Astrocyte (in vitro differentiated cells and primary cell): ENCODE measurements at regions not wholly inside any gene's neighbourhood (a gene's known extent, or its start where the extent isn't known, plus 50 kb on each side); places are given as distances from the start of the nearest gene placed in this dataset.

Source experiments
- DNase-seq: peaks from one replicate; pipeline ENCODE4 v3.0.0-alpha.2; 2010; ENCODE audit warnings: low read depth
- FAIRE-seq: peaks from 2 replicates; lab custom pipeline; 2011; peaks lifted over from hg19 to GRCh38; lab: Jason Lieb, UNC
- H2AFZ ChIP-seq: 2 replicates; pipeline ENCODE4 v1.6.0; 2012; ENCODE audit warnings: low read depth, low read length, inconsistent platforms
- H3K27ac ChIP-seq: 2 replicates; pipeline ENCODE4 v1.5.1; 2011; ENCODE audit warnings: low read depth, low read length, inconsistent platforms
- H3K27me3 ChIP-seq: 2 replicates; pipeline ENCODE4 v1.6.0; 2011; ENCODE audit warnings: low read length, inconsistent platforms; ENCODE audit not compliant: insufficient read depth
- H3K36me3 ChIP-seq: 2 replicates; pipeline ENCODE4 v1.5.1; 2011; ENCODE audit warnings: low read length, inconsistent platforms; ENCODE audit not compliant: insufficient read depth
- H3K4me1 ChIP-seq: 2 replicates; pipeline ENCODE4 v1.5.1; 2011; ENCODE audit warnings: low read length, inconsistent platforms; ENCODE audit not compliant: insufficient read depth
- H3K4me2 ChIP-seq: 2 replicates; pipeline ENCODE4 v1.6.0; 2012; ENCODE audit warnings: low read length, inconsistent platforms
- H3K4me3 ChIP-seq: 2 replicates; pipeline ENCODE4 v1.5.1; 2011; ENCODE audit warnings: low read depth, mild to moderate bottlenecking, low read length, inconsistent platforms; ENCODE audit not compliant: insufficient read depth
- H3K79me2 ChIP-seq: 2 replicates; pipeline ENCODE4 v1.6.0; 2012; ENCODE audit warnings: mild to moderate bottlenecking, low read length, inconsistent platforms; ENCODE audit not compliant: insufficient read depth
- H3K9ac ChIP-seq: 2 replicates; pipeline ENCODE4 v1.6.0; 2012; ENCODE audit warnings: mild to moderate bottlenecking, low read length, inconsistent platforms
- H3K9me3 ChIP-seq: 2 replicates; pipeline ENCODE4 v1.5.1; 2012; ENCODE audit warnings: low read depth, mild to moderate bottlenecking, low read length, inconsistent platforms; ENCODE audit not compliant: insufficient read depth
- H4K20me1 ChIP-seq: 2 replicates; pipeline ENCODE4 v1.6.0; 2012; ENCODE audit warnings: low read length, inconsistent platforms; ENCODE audit not compliant: insufficient read depth
- H3K27ac Mint-ChIP-seq: one replicate; pipeline ENCODE4 v1.8.0; 2021; ENCODE audit warnings: mild to moderate bottlenecking, mixed read lengths; ENCODE audit not compliant: unreplicated experiment
- H3K27me3 Mint-ChIP-seq: one replicate; pipeline ENCODE4 v1.8.0; 2021; ENCODE audit warnings: low read depth, mixed read lengths; ENCODE audit not compliant: unreplicated experiment
- H3K36me3 Mint-ChIP-seq: one replicate; pipeline ENCODE4 v1.8.0; 2021; ENCODE audit warnings: low read depth, mixed read lengths; ENCODE audit not compliant: unreplicated experiment
- H3K4me1 Mint-ChIP-seq: one replicate; pipeline ENCODE4 v1.8.0; 2021; ENCODE audit warnings: low read depth, mixed read lengths; ENCODE audit not compliant: unreplicated experiment
- H3K4me3 Mint-ChIP-seq: one replicate; pipeline ENCODE4 v1.8.0; 2021; ENCODE audit warnings: mild to moderate bottlenecking, moderate library complexity, mixed read lengths; ENCODE audit not compliant: unreplicated experiment
- H3K9me3 Mint-ChIP-seq: one replicate; pipeline ENCODE4 v1.8.0; 2021; ENCODE audit warnings: mild to moderate bottlenecking, mixed read lengths; ENCODE audit not compliant: unreplicated experiment
- EZH2 ChIP-seq: IDR thresholded peaks from 2 replicates; pipeline ENCODE4 v1.6.1; 2012; ENCODE audit warnings: mild to moderate bottlenecking, low read length, inconsistent platforms; ENCODE audit not compliant: insufficient read depth
- TF ChIP-seq, protein P1 (sequence below): IDR thresholded peaks from 2 replicates; pipeline ENCODE4 v1.5.1; 2011; ENCODE audit warnings: low read depth, mild to moderate bottlenecking, inconsistent platforms, low read length, moderate library complexity; ENCODE audit not compliant: insufficient read depth

DNA sequence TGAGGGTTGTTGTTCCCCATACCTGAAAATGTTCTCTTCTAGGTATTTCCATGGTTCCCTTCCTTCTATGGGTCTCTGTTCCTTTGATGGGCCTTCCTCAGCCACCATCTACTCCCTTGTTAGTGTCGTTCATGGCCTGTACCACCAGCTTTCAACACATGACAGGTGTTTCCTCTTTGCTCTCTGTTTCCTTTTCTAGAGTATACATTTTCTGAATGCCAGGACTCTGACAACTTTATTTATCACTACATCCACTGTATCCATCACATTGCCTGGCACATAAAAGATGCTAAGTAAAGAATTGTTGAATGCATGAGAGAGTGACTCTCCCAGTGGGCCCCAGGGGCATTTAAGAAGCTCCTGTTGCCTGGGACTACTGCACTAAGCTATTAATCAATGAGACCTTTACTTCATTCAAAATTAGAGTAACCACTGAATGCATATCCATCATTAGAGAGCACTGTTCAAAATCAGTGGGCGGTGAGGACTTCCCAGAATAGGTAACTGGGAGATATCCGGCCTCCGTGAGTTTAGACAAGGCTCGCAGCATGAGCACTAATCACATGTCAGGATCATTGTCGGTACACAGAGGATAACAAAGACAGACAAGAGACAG is 255.0 kb downstream of the CBLN1 start:
- Histone ChIP-seq H4K20me1 (no peaks in the 10 kb centered on the region), H3K27me3 (peaks cover 3% of the 10 kb centered on the region), H3K9me3 (no peaks in the 10 kb centered on the region), H3K4me1 (peaks cover 13% of the 10 kb centered on the region), H3K4me3 (no peak overlapping the region), H2AFZ (no peak overlapping the region), H3K4me2 (no peak overlapping the region), H3K36me3 (no peaks in the 10 kb centered on the region), H3K9ac (no peak overlapping the region), H3K79me2 (no peaks in the 10 kb centered on the region), H3K27ac (no peak overlapping the region)
- peaks cover 22% of the 10 kb centered on the region for H3K4me1 Mint-ChIP-seq
- no peak overlapping the region for H3K27ac Mint-ChIP-seq
- peaks cover 8% of the 10 kb centered on the region for H3K9me3 Mint-ChIP-seq
- peaks cover 14% of the 10 kb centered on the region for H3K27me3 Mint-ChIP-seq
- TF ChIP-seq, protein P1, sequence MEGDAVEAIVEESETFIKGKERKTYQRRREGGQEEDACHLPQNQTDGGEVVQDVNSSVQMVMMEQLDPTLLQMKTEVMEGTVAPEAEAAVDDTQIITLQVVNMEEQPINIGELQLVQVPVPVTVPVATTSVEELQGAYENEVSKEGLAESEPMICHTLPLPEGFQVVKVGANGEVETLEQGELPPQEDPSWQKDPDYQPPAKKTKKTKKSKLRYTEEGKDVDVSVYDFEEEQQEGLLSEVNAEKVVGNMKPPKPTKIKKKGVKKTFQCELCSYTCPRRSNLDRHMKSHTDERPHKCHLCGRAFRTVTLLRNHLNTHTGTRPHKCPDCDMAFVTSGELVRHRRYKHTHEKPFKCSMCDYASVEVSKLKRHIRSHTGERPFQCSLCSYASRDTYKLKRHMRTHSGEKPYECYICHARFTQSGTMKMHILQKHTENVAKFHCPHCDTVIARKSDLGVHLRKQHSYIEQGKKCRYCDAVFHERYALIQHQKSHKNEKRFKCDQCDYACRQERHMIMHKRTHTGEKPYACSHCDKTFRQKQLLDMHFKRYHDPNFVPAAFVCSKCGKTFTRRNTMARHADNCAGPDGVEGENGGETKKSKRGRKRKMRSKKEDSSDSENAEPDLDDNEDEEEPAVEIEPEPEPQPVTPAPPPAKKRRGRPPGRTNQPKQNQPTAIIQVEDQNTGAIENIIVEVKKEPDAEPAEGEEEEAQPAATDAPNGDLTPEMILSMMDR, result no peak
- TF ChIP-seq EZH2, result no peak
- no peaks in the 10 kb centered on the region for H3K36me3 Mint-ChIP-seq
- no peak for FAIRE-seq
- H3K4me3 Mint-ChIP-seq, result no peak overlapping the region
- no peak for DNase-seq

DNA sequence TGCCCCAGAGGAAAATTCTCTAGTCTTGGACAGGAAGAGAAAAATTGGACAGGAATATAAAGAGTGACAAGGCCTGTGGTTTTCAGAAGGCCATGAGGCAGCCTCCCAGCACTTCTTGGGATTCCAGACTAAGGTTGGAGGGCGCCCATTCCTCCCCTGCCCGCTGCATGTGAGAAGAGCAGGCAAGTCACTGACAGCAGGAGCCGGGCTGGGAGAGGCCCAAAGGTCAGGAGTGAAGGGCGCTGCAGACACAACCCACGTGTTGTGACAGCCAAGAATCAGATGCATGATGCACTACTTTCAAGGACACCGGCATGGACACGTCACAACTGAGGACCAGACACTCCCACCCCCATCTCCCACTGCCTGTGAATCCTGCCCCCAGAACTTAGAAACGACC is 256.7 kb downstream of the CBLN1 start:
- no peak overlapping the region for H2AFZ ChIP-seq
- no peak for DNase-seq
- no peak overlapping the region for H3K4me2 ChIP-seq
- Mint-ChIP-seq H3K4me1 (peaks cover 24% of the 10 kb centered on the region), H3K4me3 (no peak overlapping the region), H3K36me3 (no peaks in the 10 kb centered on the region), H3K9me3 (peaks cover under 1% of the 10 kb centered on the region), H3K27ac (no peak overlapping the region), H3K27me3 (peaks cover 16% of the 10 kb centered on the region)
- H3K4me1 ChIP-seq, result peaks cover 16% of the 10 kb centered on the region
- no peaks in the 10 kb centered on the region for H3K9me3 ChIP-seq
- no peak overlapping the region for H3K9ac ChIP-seq
- no peak for TF ChIP-seq EZH2
- TF ChIP-seq, protein P1, result no peak
- no peak for FAIRE-seq
- H3K27ac ChIP-seq, result no peak overlapping the region
- H4K20me1 ChIP-seq, result no peaks in the 10 kb centered on the region
- no peaks in the 10 kb centered on the region for H3K36me3 ChIP-seq
- H3K79me2 ChIP-seq, result no peaks in the 10 kb centered on the region
- peaks cover 9% of the 10 kb centered on the region for H3K27me3 ChIP-seq
- no peak overlapping the region for H3K4me3 ChIP-seq

DNA sequence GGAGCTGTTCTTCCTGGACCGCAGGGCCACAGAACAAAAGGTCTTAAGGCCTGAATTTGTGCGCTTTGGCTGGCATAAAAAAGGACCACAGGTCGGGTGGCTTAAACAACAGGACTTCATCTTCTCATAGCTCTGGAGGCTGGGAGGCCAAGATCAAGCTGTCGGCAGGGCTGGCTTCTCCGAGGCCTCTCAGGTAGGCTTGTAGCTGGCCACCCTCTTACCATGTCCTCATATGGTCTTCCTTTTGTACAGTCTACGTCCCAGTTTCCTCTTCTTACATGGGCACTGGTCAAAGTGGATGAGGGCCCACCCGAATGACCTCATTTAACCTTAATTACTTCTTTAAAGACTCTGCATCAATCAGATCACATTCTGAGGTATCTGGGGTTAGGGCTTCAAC is 257.6 kb downstream of the CBLN1 start:
- H3K79me2 ChIP-seq, result no peaks in the 10 kb centered on the region
- H3K9me3 ChIP-seq, result no peaks in the 10 kb centered on the region
- no peak overlapping the region for H3K4me3 ChIP-seq
- peaks cover 18% of the 10 kb centered on the region for H3K27me3 Mint-ChIP-seq
- no peaks in the 10 kb centered on the region for H3K9me3 Mint-ChIP-seq
- H4K20me1 ChIP-seq, result no peaks in the 10 kb centered on the region
- H3K4me1 Mint-ChIP-seq, result peaks cover 24% of the 10 kb centered on the region
- H3K4me3 Mint-ChIP-seq, result no peak overlapping the region
- H3K27ac Mint-ChIP-seq, result no peak overlapping the region
- TF ChIP-seq EZH2, result no peak
- TF ChIP-seq, protein P1, result no peak
- no peak overlapping the region for H3K27ac ChIP-seq
- peaks cover 21% of the 10 kb centered on the region for H3K4me1 ChIP-seq
- H3K4me2 ChIP-seq, result no peak overlapping the region
- no peaks in the 10 kb centered on the region for H3K36me3 Mint-ChIP-seq
- no peak overlapping the region for H3K9ac ChIP-seq
- no peak overlapping the region for H2AFZ ChIP-seq
- no peak for FAIRE-seq
- DNase-seq, result no peak
- peaks cover 9% of the 10 kb centered on the region for H3K27me3 ChIP-seq
- no peaks in the 10 kb centered on the region for H3K36me3 ChIP-seq
